HL-60 (cell line): ENCODE measurements at regions not wholly inside any gene's neighbourhood (a gene's known extent, or its start where the extent isn't known, plus 50 kb on each side); places are given as distances from the start of the nearest gene placed in this dataset.

ENCODE experiments used
- DNase-seq, 2 experiments: peaks; one replicate each; pipeline ENCODE4 v3.0.0-alpha.2; 2010 to 2020; ENCODE audit warnings: low read depth in 1 of 2, low spot score in 1 of 2
- H3K27ac ChIP-seq: fragments of 250-450 bp; sonication (Bioruptor Pico); replicated peaks from 2 replicates; pipeline ENCODE4 v1.5.1; 2020; ENCODE audit warnings: mild to moderate bottlenecking, moderate library complexity
- H3K27me3 ChIP-seq: fragments of 250-450 bp; sonication (Bioruptor Pico); 2 replicates; pipeline ENCODE4 v1.5.1; 2021; ENCODE audit warnings: mild to moderate bottlenecking, moderate library complexity; ENCODE audit not compliant: insufficient read depth, poor library complexity, severe bottlenecking
- H3K4me3 ChIP-seq: replicated peaks from 2 replicates; pipeline ENCODE4 v1.5.1; 2011; ENCODE audit warnings: mild to moderate bottlenecking, control low read depth, low read length; ENCODE audit not compliant: insufficient read depth
- CTCF ChIP-seq: IDR thresholded peaks from one replicate; pipeline ENCODE4 v1.5.1; 2011; ENCODE audit warnings: low read length, control low read depth, inconsistent platforms; ENCODE audit not compliant: insufficient read depth
- GABPA ChIP-seq: IDR thresholded peaks from 2 replicates; pipeline ENCODE4 v1.6.1; 2012; ENCODE audit warnings: low read depth
- POLR2AphosphoS5 ChIP-seq: IDR thresholded peaks from 2 replicates; pipeline ENCODE4 v1.6.1; 2012; ENCODE audit warnings: low read depth
- SPI1 ChIP-seq: IDR thresholded peaks from 2 replicates; pipeline ENCODE4 v1.6.1; 2012; ENCODE audit warnings: low read depth, mild to moderate bottlenecking, borderline replicate concordance
- TF ChIP-seq, protein P1 (sequence below): IDR thresholded peaks from 2 replicates; pipeline ENCODE4 v1.6.1; 2012; ENCODE audit warnings: low read depth; ENCODE audit not compliant: insufficient replicate concordance

DNA sequence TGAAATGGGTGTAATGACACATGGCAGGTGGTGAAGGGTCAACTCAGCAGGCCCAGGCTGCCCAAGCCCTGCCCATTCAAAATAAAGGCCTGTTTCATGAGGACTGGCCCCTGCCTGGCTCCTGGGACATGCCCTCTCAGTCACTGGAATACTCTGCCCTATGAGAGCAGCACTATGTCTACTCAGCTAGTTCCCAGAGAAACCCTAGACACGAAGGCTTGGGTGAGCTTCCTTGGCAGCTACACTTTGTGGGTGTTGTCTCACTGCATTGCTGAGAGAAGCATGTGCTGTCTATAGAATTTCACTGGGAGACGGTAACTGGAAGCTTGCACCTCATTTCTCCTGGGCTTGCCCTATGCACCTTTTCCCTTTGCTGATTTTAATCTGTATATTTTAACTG lies 752.8 kb downstream of the LIG4 start:
- no peaks in the 10 kb centered on the region for H3K27me3 ChIP-seq
- TF ChIP-seq SPI1, result no peak
- no peak for TF ChIP-seq CTCF
- TF ChIP-seq GABPA, result no peak
- TF ChIP-seq, protein P1, sequence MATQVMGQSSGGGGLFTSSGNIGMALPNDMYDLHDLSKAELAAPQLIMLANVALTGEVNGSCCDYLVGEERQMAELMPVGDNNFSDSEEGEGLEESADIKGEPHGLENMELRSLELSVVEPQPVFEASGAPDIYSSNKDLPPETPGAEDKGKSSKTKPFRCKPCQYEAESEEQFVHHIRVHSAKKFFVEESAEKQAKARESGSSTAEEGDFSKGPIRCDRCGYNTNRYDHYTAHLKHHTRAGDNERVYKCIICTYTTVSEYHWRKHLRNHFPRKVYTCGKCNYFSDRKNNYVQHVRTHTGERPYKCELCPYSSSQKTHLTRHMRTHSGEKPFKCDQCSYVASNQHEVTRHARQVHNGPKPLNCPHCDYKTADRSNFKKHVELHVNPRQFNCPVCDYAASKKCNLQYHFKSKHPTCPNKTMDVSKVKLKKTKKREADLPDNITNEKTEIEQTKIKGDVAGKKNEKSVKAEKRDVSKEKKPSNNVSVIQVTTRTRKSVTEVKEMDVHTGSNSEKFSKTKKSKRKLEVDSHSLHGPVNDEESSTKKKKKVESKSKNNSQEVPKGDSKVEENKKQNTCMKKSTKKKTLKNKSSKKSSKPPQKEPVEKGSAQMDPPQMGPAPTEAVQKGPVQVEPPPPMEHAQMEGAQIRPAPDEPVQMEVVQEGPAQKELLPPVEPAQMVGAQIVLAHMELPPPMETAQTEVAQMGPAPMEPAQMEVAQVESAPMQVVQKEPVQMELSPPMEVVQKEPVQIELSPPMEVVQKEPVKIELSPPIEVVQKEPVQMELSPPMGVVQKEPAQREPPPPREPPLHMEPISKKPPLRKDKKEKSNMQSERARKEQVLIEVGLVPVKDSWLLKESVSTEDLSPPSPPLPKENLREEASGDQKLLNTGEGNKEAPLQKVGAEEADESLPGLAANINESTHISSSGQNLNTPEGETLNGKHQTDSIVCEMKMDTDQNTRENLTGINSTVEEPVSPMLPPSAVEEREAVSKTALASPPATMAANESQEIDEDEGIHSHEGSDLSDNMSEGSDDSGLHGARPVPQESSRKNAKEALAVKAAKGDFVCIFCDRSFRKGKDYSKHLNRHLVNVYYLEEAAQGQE, result no peak
- TF ChIP-seq POLR2AphosphoS5, result no peak
- no peak for DNase-seq
- no peak overlapping the region for H3K4me3 ChIP-seq
- H3K27ac ChIP-seq, result no peak overlapping the region

DNA sequence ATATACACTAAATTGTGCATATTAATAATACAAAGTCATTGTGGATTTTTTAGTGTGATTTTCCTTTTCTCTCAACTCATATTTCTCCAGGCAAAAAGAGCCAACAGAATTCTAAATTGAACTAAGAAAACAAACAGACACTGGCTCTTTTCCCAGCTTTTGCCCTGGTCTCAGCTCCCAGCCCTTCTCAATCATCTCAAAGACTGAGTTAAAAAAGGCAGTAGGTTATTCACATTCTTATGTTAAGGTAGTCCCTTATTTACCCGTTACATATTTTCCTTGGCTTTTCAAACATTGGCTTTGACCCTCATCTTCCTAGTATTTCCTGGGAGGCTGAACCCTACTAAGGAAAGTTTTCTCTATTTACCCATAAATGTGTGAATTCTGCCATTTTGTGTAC lies 753.6 kb downstream of the LIG4 start:
- no peak overlapping the region for H3K27ac ChIP-seq
- TF ChIP-seq CTCF (no peak), POLR2AphosphoS5 (no peak), SPI1 (no peak), GABPA (no peak)
- TF ChIP-seq, protein P1, result no peak
- H3K4me3 ChIP-seq, result no peak overlapping the region
- H3K27me3 ChIP-seq, result no peaks in the 10 kb centered on the region
- DNase-seq, result no peak

DNA sequence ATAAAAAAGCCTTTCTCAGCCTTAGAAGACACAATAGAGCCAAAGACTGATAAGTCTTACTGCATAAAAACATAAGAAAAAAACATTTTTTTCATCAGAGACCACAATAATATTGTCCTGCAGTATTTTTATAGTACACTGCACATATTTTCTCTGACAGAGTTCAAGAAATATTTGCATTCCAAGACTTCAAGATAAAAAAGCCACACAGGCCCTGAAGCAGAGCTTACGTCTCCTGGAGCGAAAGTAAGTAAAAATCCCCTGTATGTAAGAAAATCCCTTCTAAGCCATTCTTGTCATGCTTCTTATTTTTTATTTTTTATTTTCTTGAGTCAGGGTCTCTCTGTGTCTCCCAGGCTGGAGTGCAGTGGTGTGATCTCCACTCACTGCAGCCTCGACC lies 755.9 kb downstream of the LIG4 start:
- TF ChIP-seq POLR2AphosphoS5 (no peak), GABPA (no peak), SPI1 (no peak), CTCF (no peak)
- TF ChIP-seq, protein P1, result no peak
- no peak for DNase-seq
- no peaks in the 10 kb centered on the region for H3K27me3 ChIP-seq
- no peak overlapping the region for H3K27ac ChIP-seq
- no peak overlapping the region for H3K4me3 ChIP-seq
